Glutamatergic neuron (in vitro differentiated cells): ENCODE measurements at regions not wholly inside any gene's neighbourhood (a gene's known extent, or its start where the extent isn't known, plus 50 kb on each side); places are given as distances from the start of the nearest gene placed in this dataset.

Source experiments
- DNase-seq: peaks from one replicate; pipeline ENCODE4 v3.0.0; 2022
- H3K27ac Mint-ChIP-seq: one replicate; pipeline ENCODE4 v1.8.0; 2020; ENCODE audit warnings: mild to moderate bottlenecking, mixed read lengths, inconsistent platforms; ENCODE audit not compliant: unreplicated experiment
- H3K27me3 Mint-ChIP-seq: one replicate; pipeline ENCODE4 v1.8.0; 2020; ENCODE audit warnings: mild to moderate bottlenecking, moderate library complexity, mixed read lengths, inconsistent platforms; ENCODE audit not compliant: unreplicated experiment
- H3K36me3 Mint-ChIP-seq: one replicate; pipeline ENCODE4 v1.8.0; 2020; ENCODE audit warnings: mild to moderate bottlenecking, mixed read lengths, inconsistent platforms; ENCODE audit not compliant: unreplicated experiment
- H3K4me1 Mint-ChIP-seq: one replicate; pipeline ENCODE4 v1.8.0; 2020; ENCODE audit warnings: mild to moderate bottlenecking, low read depth, mixed read lengths, inconsistent platforms; ENCODE audit not compliant: unreplicated experiment
- H3K4me3 Mint-ChIP-seq: one replicate; pipeline ENCODE4 v1.8.0; 2020; ENCODE audit warnings: mild to moderate bottlenecking, mixed read lengths, inconsistent platforms; ENCODE audit not compliant: unreplicated experiment
- H3K9me3 Mint-ChIP-seq: one replicate; pipeline ENCODE4 v1.8.0; 2020; ENCODE audit warnings: mild to moderate bottlenecking, moderate library complexity, mixed read lengths, inconsistent platforms; ENCODE audit not compliant: unreplicated experiment
- TF ChIP-seq, protein P1 (sequence below): fragments of 200-600 bp; sonication (generic); IDR thresholded peaks from one replicate; pipeline ENCODE4 v1.5.0; 2021; ENCODE audit not compliant: partially characterized antibody, unreplicated experiment

- H3K36me3 Mint-ChIP-seq, result no peaks in the 10 kb centered on the region
- H3K27me3 Mint-ChIP-seq, result no peaks in the 10 kb centered on the region
- no peak overlapping the region for H3K4me3 Mint-ChIP-seq
- H3K4me1 Mint-ChIP-seq, result no peaks in the 10 kb centered on the region
- no peak for DNase-seq
- no peak overlapping the region for H3K27ac Mint-ChIP-seq
- no peaks in the 10 kb centered on the region for H3K9me3 Mint-ChIP-seq
- TF ChIP-seq, protein P1, sequence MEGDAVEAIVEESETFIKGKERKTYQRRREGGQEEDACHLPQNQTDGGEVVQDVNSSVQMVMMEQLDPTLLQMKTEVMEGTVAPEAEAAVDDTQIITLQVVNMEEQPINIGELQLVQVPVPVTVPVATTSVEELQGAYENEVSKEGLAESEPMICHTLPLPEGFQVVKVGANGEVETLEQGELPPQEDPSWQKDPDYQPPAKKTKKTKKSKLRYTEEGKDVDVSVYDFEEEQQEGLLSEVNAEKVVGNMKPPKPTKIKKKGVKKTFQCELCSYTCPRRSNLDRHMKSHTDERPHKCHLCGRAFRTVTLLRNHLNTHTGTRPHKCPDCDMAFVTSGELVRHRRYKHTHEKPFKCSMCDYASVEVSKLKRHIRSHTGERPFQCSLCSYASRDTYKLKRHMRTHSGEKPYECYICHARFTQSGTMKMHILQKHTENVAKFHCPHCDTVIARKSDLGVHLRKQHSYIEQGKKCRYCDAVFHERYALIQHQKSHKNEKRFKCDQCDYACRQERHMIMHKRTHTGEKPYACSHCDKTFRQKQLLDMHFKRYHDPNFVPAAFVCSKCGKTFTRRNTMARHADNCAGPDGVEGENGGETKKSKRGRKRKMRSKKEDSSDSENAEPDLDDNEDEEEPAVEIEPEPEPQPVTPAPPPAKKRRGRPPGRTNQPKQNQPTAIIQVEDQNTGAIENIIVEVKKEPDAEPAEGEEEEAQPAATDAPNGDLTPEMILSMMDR, result no peak
Measured at GRCh38 chr5:73395256-73395655, 53.3 kb downstream of the FOXD1 start.

GRCh38 chr5:73394610-73395009 lies 54.0 kb downstream of the FOXD1 start:
- DNase-seq, result no peak
- H3K4me3 Mint-ChIP-seq, result no peak overlapping the region
- H3K9me3 Mint-ChIP-seq, result no peaks in the 10 kb centered on the region
- TF ChIP-seq, protein P1, result no peak
- no peaks in the 10 kb centered on the region for H3K4me1 Mint-ChIP-seq
- no peak overlapping the region for H3K27ac Mint-ChIP-seq
- H3K36me3 Mint-ChIP-seq, result no peaks in the 10 kb centered on the region
- H3K27me3 Mint-ChIP-seq, result no peaks in the 10 kb centered on the region

GRCh38 chr5:73393611-73394489 lies 54.7 kb downstream of the FOXD1 start:
- no peaks in the 10 kb centered on the region for H3K4me1 Mint-ChIP-seq
- TF ChIP-seq, protein P1, result no peak
- H3K9me3 Mint-ChIP-seq, result no peaks in the 10 kb centered on the region
- H3K36me3 Mint-ChIP-seq, result no peaks in the 10 kb centered on the region
- H3K27ac Mint-ChIP-seq, result no peak overlapping the region
- no peaks in the 10 kb centered on the region for H3K27me3 Mint-ChIP-seq
- DNase-seq, result no peak
- no peak overlapping the region for H3K4me3 Mint-ChIP-seq

- Mint-ChIP-seq H3K27me3 (no peaks in the 10 kb centered on the region), H3K4me1 (no peaks in the 10 kb centered on the region), H3K9me3 (no peaks in the 10 kb centered on the region), H3K4me3 (no peak overlapping the region), H3K27ac (no peak overlapping the region), H3K36me3 (no peaks in the 10 kb centered on the region)
- no peak for DNase-seq
- TF ChIP-seq, protein P1, result no peak
Measured at GRCh38 chr5:73392775-73393174, 55.8 kb downstream of the FOXD1 start.

DNA sequence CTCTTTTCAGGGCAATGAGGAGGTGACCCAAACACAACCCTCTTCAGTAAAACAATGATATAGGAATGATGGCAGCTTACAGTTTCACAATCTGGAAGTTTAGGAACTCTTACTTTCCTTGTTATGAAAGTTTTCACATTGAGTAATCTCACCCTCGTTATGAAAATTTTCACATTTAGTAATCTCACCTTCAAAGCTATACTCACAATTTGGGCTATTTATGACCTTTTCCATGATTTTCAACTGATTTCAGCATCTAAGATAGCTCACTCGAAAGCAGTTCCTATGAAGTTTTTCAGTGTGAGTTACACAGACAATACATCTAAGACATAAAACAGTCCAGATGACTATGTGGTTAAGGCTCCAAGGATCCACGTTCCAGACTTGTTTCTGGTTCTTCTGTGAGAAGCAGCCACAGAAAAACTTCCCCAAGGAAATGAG lies 57.1 kb downstream of the FOXD1 start:
- H3K9me3 Mint-ChIP-seq, result no peaks in the 10 kb centered on the region
- TF ChIP-seq, protein P1, result no peak
- DNase-seq, result no peak
- H3K27ac Mint-ChIP-seq, result no peak overlapping the region
- peaks cover 2% of the 10 kb centered on the region for H3K36me3 Mint-ChIP-seq
- H3K27me3 Mint-ChIP-seq, result no peaks in the 10 kb centered on the region
- no peak overlapping the region for H3K4me3 Mint-ChIP-seq
- no peaks in the 10 kb centered on the region for H3K4me1 Mint-ChIP-seq
